ENCODE measurements at regions not wholly inside any gene's neighbourhood (a gene's known extent, or its start where the extent isn't known, plus 50 kb on each side); places are given as distances from the start of the nearest gene placed in this dataset.

- TF ChIP-seq EZH2phosphoT487 (conservative IDR thresholded peaks at IDR 0.05; ENCODE audit: low read length) = no peak
- TF ChIP-seq CTCF (IDR thresholded peaks at IDR 0.05; ENCODE audit: insufficient read depth, low read length, poor library complexity, severe bottlenecking) = no peak
Observed at GRCh38 chr1:95640746-95641145, 406.7 kb downstream of the RWDD3 start.
